Immature natural killer cell (primary cell): ENCODE measurements at regions not wholly inside any gene's neighbourhood (a gene's known extent, or its start where the extent isn't known, plus 50 kb on each side); places are given as distances from the start of the nearest gene placed in this dataset.

Experiments
- DNase-seq, 3 donors: peaks; one replicate each; pipeline ENCODE4 v3.0.0; 2022; ENCODE audit warnings: mixed read lengths in 1 of 3
- H3K27ac Mint-ChIP-seq, 6 donors: one replicate each; pipeline ENCODE4 v1.8.0; 2020; ENCODE audit warnings: mixed read lengths in 6 of 6, mild to moderate bottlenecking in 5 of 6, inconsistent platforms in 4 of 6, moderate library complexity in 3 of 6
- H3K27me3 Mint-ChIP-seq, 3 donors: one replicate each; pipeline ENCODE4 v1.8.0; 2020 to 2021; ENCODE audit warnings: low read depth in 3 of 3, mild to moderate bottlenecking in 3 of 3, mixed read lengths in 3 of 3, moderate library complexity in 3 of 3, inconsistent platforms in 1 of 3
- H3K36me3 Mint-ChIP-seq, 3 donors: one replicate each; pipeline ENCODE4 v1.8.0; 2020; ENCODE audit warnings: mixed read lengths in 3 of 3, inconsistent platforms in 2 of 3, mild to moderate bottlenecking in 2 of 3
- H3K4me1 Mint-ChIP-seq, 2 donors: one replicate each; pipeline ENCODE4 v1.8.0; 2020; ENCODE audit warnings: inconsistent platforms in 2 of 2, mild to moderate bottlenecking in 2 of 2, mixed read lengths in 2 of 2, moderate library complexity in 1 of 2
- H3K4me3 Mint-ChIP-seq, 5 donors: one replicate each; pipeline ENCODE4 v1.8.0; 2020; ENCODE audit warnings: mild to moderate bottlenecking in 5 of 5, mixed read lengths in 5 of 5, inconsistent platforms in 3 of 5, moderate library complexity in 3 of 5
- H3K9me3 Mint-ChIP-seq, 6 donors: one replicate each; pipeline ENCODE4 v1.8.0; 2020; ENCODE audit warnings: mild to moderate bottlenecking in 6 of 6, mixed read lengths in 6 of 6, inconsistent platforms in 4 of 6, moderate library complexity in 3 of 6

DNA sequence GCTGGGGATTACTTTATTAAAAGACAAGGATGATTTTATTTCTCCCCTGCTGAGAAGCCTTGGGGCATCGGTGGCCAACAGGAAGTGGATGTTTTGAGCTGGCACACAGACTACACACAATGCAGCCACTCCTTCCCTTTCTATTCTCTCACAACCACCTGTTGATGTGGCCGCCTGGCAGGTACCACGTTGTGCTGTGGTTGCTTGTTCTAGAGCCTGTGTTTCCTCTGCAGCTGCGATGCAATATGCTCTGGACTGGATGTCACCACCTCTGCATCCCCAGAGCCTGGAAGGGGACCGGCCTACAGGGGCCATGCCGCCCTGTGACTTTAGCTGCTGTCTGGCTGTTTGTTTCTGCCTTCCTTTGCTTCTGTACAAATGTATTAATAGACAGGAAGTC is 195.7 kb upstream of the CELF2 start:
- peaks cover 0 to 3% (median 0%) of the 10 kb centered on the region in 6 donors for H3K9me3 Mint-ChIP-seq
- no peak overlapping the region for H3K27ac Mint-ChIP-seq
- H3K36me3 Mint-ChIP-seq: no peaks in the 10 kb centered on the region
- no peak for DNase-seq
- H3K4me1 Mint-ChIP-seq: no peaks in the 10 kb centered on the region
- no peak overlapping the region for H3K4me3 Mint-ChIP-seq
- H3K27me3 Mint-ChIP-seq: peaks cover 0 to 10% (median 2%) of the 10 kb centered on the region in 3 donors

DNA sequence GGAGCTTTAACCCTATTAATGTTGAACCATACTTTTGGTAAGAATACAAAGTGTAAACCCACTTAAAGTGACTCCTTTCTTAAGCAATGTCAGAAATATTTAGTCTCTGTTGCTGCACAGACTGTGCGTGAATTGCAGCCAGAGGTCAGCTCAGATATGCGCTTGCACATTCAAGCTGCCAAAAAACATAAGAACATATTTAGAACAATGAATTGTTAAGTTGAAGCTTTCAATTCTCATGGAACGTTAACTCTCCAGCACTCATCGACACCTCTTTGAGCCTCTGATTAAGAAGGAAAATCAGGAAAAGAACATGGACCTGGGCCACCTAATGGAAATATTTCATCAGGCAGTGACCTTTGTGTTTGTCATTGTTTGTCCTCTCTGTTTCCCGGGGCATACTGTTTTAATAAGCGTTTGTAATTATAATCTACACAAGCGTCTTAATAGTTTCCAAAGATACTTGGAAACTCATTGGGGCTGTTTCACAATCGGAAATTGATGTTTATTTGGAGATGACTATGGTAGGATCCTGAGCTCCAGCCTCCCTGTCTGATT is 193.0 kb upstream of the CELF2 start:
- peaks cover 3 to 12% (median 3%) of the 10 kb centered on the region in 3 donors for H3K27me3 Mint-ChIP-seq
- DNase-seq: no peak

DNA sequence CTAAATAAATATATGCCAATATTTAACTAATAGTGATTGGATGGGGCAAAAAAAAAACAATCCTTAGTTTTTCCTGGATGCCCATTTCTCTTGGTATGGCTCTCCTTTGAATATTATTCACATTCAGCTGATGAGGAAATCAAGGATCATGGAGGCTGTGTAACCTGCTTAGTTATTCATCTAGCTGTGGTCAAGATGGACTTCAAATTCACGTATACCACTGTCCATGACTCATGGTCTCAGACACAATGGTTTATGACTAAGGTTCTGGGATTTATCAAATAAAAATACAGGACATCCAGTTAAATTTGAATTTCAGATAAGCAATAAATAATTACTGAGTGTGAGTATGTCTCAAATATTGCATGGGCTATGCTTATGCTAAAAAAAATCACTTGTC is 191.5 kb upstream of the CELF2 start:
- DNase-seq: no peak
- H3K27me3 Mint-ChIP-seq: peaks cover 2 to 6% (median 3%) of the 10 kb centered on the region in 3 donors
- H3K27ac Mint-ChIP-seq: no peak overlapping the region
- no peaks in the 10 kb centered on the region for H3K9me3 Mint-ChIP-seq
- no peaks in the 10 kb centered on the region for H3K36me3 Mint-ChIP-seq
- no peaks in the 10 kb centered on the region for H3K4me1 Mint-ChIP-seq
- no peak overlapping the region for H3K4me3 Mint-ChIP-seq

More for the DNA sequence above, 193.0 kb upstream of the CELF2 start:
- H3K36me3 Mint-ChIP-seq: no peaks in the 10 kb centered on the region
- H3K9me3 Mint-ChIP-seq: no peaks in the 10 kb centered on the region
- H3K4me3 Mint-ChIP-seq: no peak overlapping the region
- H3K27ac Mint-ChIP-seq: no peak overlapping the region
- no peaks in the 10 kb centered on the region for H3K4me1 Mint-ChIP-seq

DNA sequence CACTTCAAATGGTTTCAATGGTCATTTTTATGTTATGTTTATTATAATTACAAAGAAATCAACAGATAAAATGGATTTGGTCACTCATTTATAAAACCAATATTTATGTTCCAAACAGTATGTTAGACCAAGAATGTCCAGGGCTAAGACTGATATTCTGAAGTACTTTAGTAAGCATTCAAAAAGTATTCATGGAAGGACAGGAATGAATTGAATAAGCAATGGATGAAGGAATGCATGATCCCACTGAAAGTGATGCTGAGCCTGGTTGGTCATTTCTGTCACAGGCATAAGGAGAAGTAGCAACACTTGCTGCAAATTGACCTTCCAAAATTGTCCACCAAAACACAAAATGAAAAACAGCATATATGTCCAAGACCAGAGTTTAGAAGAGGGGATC is 189.0 kb upstream of the CELF2 start:
- Mint-ChIP-seq H3K27me3 (peaks cover 2 to 5% (median 4%) of the 10 kb centered on the region in 3 donors), H3K9me3 (no peaks in the 10 kb centered on the region), H3K4me1 (no peaks in the 10 kb centered on the region), H3K4me3 (no peak overlapping the region), H3K27ac (no peak overlapping the region), H3K36me3 (no peaks in the 10 kb centered on the region)
- no peak for DNase-seq

DNA sequence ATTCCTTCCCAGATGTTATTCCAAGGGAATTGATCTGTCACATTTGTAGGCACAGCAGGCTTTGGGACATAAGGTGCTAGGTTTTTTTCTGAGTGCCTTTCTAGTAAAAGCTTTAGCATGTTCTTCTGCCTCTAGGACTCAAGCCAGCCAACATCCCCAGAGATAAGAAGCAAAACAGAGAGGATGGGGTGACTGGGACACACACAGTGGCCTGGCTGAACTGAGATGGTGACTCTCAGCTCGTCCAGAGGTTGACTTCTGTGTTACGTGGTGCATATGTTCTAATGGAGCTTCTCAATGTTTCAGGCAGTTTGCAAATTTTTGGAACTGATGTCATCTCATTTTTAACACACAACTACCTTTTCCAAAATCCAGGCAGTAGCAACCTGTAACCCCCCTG is 188.1 kb upstream of the CELF2 start:
- Mint-ChIP-seq H3K36me3 (no peaks in the 10 kb centered on the region), H3K27ac (no peak overlapping the region), H3K27me3 (peaks cover 2 to 5% (median 4%) of the 10 kb centered on the region in 3 donors), H3K4me3 (no peak overlapping the region), H3K9me3 (no peaks in the 10 kb centered on the region), H3K4me1 (no peaks in the 10 kb centered on the region)
- no peak for DNase-seq

DNA sequence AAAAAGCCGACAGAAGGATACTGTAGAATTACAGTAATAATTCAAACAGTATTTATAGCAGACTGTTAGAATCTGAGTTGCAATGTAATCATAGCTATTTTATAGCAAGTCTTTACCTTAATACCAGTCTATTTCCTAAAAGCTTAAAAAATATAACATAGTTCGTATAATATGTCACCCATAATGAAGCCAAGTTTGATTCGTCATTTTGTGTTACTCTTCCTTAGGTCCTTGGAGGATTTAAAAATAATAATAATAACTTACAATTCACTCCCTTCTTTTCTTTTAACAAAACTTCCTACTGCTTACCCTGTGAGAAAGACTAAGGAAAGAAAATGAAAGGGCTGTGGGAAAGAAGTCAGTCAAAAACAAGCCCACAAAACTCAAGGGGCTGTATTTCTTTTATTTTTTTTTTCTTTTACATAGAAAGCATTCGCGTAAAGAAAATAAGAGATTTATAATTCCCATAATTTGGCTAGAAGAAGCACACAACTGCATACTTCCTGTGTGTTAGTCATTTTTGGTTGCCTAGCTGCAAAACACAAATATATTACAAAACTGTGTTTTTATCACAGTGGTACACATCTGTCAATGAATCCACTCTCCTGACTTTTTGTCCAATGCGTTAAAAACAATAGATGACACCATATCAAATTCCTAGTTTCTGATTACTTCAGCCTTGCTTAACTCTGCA is 187.2 kb upstream of the CELF2 start:
- no peaks in the 10 kb centered on the region for H3K4me1 Mint-ChIP-seq
- DNase-seq: no peak
- H3K36me3 Mint-ChIP-seq: no peaks in the 10 kb centered on the region
- H3K4me3 Mint-ChIP-seq: no peak overlapping the region
- H3K27me3 Mint-ChIP-seq: peaks cover 2 to 5% (median 2%) of the 10 kb centered on the region in 3 donors
- no peaks in the 10 kb centered on the region for H3K9me3 Mint-ChIP-seq
- no peak overlapping the region for H3K27ac Mint-ChIP-seq

DNA sequence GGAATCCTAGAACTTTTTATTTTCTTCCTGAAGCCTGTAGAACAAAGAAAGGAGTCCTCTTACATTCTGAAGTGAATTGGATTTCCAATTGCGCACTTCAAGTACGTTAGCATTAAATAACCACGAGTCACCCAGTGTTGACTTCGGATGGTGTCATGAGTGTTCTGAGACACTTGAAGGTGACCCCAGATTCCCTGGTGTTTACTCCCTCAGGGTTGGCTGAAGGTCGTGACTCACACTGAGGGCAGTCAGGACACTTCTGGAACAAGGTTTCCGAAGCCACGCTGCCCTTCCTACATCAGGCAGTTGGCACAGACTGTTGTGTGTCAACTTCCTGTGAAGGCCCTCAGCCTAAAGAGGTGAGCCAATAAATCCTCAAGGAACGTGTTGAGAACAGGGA is 186.6 kb upstream of the CELF2 start:
- no peaks in the 10 kb centered on the region for H3K9me3 Mint-ChIP-seq
- DNase-seq: no peak
- no peaks in the 10 kb centered on the region for H3K36me3 Mint-ChIP-seq
- H3K27me3 Mint-ChIP-seq: peaks cover 2 to 5% (median 3%) of the 10 kb centered on the region in 3 donors
- H3K4me1 Mint-ChIP-seq: no peaks in the 10 kb centered on the region
- H3K4me3 Mint-ChIP-seq: no peak overlapping the region
- no peak overlapping the region for H3K27ac Mint-ChIP-seq

DNA sequence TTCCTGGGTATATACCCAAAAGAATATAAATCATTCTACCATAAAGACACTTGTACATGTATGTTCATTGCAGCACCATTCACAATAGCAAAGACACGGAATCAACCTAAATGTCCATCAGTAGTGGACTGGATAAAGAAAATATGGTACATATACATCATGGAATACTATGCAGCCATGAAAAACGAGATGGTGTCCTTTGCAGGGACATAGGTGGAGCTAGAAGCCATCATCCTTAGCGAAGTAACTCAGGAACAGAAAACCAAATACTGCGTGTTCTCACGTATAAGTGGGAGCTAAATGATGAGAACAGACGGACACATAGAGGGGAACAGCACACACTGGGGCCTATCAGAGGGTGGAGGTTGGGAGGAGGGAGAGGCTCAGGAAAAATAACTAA is 183.7 kb upstream of the CELF2 start:
- Mint-ChIP-seq H3K9me3 (peaks cover 0 to 2% (median 0%) of the 10 kb centered on the region in 6 donors), H3K4me1 (no peaks in the 10 kb centered on the region), H3K27ac (no peak overlapping the region), H3K4me3 (no peak overlapping the region), H3K36me3 (no peaks in the 10 kb centered on the region), H3K27me3 (peaks cover 0 to 5% (median 2%) of the 10 kb centered on the region in 3 donors)
- DNase-seq: no peak

DNA sequence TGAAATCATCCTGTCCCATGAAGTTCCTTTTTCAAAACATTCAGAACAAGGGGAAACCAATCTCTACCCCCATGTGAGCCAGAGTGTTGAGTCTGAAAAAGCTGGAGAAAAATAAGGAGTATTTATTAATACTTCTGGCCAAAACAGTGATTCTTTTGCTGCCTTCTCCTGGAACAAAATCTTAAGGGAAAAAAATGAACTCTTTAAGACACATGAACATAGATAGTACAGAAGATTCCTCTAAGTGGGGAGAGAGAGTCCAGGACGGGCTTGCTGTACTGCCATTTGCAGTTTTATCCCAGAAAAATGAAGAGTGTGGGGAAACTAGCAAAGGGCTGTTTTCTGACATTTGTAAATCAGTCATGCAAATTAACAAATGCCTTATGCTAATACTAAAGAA is 173.4 kb upstream of the CELF2 start:
- Mint-ChIP-seq H3K4me1 (no peaks in the 10 kb centered on the region), H3K4me3 (no peak overlapping the region), H3K9me3 (peaks cover 5 to 14% (median 8%) of the 10 kb centered on the region in 6 donors), H3K27ac (no peak overlapping the region), H3K36me3 (no peaks in the 10 kb centered on the region), H3K27me3 (peaks cover 2 to 11% (median 9%) of the 10 kb centered on the region in 3 donors)
- DNase-seq: no peak

DNA sequence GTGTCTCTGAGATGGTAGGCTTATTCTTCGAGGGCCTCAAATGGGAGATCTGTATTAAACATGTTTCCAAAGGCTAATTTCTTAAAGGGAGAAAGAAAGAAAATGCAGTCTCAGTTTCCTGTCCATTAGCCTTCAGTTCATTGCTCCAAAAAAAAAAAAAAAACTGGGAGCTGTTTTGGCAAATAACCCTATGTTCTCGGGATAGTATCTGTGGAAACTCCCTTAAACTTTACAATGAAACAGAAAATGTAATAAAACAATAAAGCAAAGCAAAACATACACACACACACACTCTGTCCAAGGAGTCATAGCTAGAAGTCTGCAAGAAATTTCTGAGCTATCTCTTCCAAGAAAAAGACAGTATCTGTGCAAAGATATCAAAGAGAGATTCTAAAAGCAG is 172.5 kb upstream of the CELF2 start:
- H3K36me3 Mint-ChIP-seq: no peaks in the 10 kb centered on the region
- H3K27me3 Mint-ChIP-seq: peaks cover 2 to 11% (median 9%) of the 10 kb centered on the region in 3 donors
- DNase-seq: no peak
- no peaks in the 10 kb centered on the region for H3K4me1 Mint-ChIP-seq
- H3K4me3 Mint-ChIP-seq: no peak overlapping the region
- H3K27ac Mint-ChIP-seq: no peak overlapping the region
- H3K9me3 Mint-ChIP-seq: peaks cover 0 to 10% (median 5%) of the 10 kb centered on the region in 6 donors

DNA sequence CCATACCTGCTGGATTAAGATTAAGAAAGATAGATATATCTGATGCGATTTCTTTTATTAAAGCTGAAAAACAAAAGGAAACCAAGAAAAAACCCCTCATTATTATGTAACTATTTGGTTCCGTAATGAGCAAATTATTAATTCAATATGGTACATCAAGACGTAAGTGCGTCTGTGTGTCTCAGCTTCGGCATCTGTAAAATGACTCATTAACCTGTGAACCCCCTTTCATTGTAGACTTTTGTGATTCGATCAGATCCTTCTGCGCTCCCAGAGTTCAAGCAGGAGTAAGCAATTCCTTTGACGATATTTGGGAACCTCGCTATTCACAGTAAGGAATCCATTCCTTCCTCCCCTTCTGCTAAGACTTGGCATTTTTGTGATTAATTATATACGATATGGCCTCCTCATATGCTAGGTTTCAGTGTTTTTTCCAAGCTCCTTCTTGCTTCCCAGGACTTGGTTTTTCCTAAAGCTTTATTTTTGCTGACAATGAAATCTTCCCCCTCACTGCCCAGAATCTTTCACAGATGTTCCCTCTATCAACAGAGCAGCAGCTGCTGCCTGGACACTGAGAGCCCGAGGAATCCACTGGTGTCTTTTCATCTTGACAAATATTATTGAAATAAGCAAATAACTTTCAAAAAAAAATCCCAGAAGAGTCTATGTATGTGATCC is 171.7 kb upstream of the CELF2 start:
- H3K27ac Mint-ChIP-seq: no peak overlapping the region
- H3K36me3 Mint-ChIP-seq: no peaks in the 10 kb centered on the region
- DNase-seq: no peak
- H3K4me1 Mint-ChIP-seq: no peaks in the 10 kb centered on the region
- H3K4me3 Mint-ChIP-seq: no peak overlapping the region
- H3K9me3 Mint-ChIP-seq: peaks cover 0 to 9% (median 3%) of the 10 kb centered on the region in 6 donors
- peaks cover 0 to 11% (median 6%) of the 10 kb centered on the region in 3 donors for H3K27me3 Mint-ChIP-seq

DNA sequence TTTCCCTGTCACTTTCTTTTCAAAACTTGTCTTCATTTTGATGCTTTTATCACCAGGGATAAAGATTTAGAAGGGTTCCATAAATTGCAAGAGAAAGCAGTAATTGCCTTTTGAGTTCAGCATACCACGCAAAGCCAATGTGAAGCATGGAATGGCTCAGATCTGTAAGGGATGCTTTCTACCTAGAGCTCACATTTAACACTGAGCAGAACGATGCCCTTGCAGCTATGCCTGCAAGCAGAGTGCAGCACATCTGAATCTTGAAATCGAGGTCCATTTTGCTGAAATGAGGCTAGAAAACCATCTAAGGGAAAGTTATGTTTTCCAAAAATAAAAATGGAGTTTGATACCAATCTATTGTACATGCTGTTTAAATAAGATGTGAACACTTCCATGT is 171.2 kb upstream of the CELF2 start:
- H3K4me1 Mint-ChIP-seq: no peaks in the 10 kb centered on the region
- H3K4me3 Mint-ChIP-seq: no peak overlapping the region
- H3K36me3 Mint-ChIP-seq: no peaks in the 10 kb centered on the region
- H3K27me3 Mint-ChIP-seq: peaks cover 0 to 11% (median 6%) of the 10 kb centered on the region in 3 donors
- no peak overlapping the region for H3K27ac Mint-ChIP-seq
- peaks cover 0 to 5% (median 1%) of the 10 kb centered on the region in 6 donors for H3K9me3 Mint-ChIP-seq
- no peak for DNase-seq

DNA sequence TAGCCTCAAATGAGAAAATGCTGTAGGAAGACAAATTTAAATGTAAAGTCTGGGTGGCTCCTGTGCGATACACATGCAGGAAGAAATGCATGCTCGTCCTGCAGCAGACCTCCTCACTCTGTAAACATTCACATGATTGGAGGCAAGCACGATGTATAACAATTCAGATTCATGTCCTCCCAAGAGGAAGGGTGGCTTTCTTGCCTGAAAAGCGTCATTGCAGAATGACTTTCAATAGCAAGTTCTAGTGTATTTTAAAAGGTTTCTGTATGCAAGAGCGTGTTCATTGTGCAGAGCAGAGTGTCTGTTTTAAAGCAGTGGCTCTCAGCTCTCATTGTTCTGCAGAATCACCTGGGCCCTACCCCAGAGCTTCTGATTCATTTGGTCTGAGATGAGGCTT is 170.3 kb upstream of the CELF2 start:
- peaks cover 0 to 15% (median 6%) of the 10 kb centered on the region in 3 donors for H3K27me3 Mint-ChIP-seq
- H3K36me3 Mint-ChIP-seq: no peaks in the 10 kb centered on the region

DNA sequence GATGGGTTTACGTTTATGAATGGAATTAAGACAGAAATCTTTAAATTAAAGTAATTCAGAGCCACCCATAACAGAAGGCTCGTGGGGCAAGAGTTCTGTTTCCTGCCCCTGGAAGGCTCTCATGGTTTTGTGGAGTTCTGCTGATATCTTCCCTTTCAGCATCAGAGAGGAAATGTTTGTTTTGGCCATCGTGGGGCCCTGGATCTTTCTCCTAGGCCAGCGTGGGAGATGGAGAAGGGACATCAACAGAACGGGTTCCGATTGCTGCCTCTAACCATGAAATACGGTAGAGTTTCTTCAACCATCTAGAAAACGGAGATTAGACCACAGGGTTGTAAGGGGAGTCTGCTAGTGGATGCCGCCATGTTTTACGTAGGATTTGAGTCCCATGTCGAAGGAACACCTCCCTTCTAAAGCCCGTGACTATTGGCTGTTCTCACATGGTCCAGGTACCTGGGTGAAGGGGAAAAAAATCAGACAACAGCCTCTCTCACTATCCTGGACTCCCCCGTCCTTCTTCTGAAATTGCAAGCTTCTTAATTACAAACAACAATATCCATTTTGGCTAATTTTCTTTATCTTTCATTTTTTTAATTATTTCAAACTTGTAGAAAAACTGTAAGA is 169.1 kb upstream of the CELF2 start:
- Mint-ChIP-seq H3K9me3 (no peaks in the 10 kb centered on the region), H3K4me1 (no peaks in the 10 kb centered on the region), H3K4me3 (no peak overlapping the region), H3K27ac (no peak overlapping the region), H3K27me3 (peaks cover 0 to 15% (median 6%) of the 10 kb centered on the region in 3 donors), H3K36me3 (no peaks in the 10 kb centered on the region)
- DNase-seq: no peak

More for the DNA sequence above, 170.3 kb upstream of the CELF2 start:
- Mint-ChIP-seq H3K27ac (no peak overlapping the region), H3K9me3 (peaks cover 0 to 4% (median 0%) of the 10 kb centered on the region in 6 donors), H3K4me1 (no peaks in the 10 kb centered on the region), H3K4me3 (no peak overlapping the region)
- DNase-seq: no peak
